ENCODE measurements at regions not wholly inside any gene's neighbourhood (a gene's known extent, or its start where the extent isn't known, plus 50 kb on each side); places are given as distances from the start of the nearest gene placed in this dataset.

- DNase-seq, result peak; percentile 89
Observed at GRCh38 chr5:34486160-34486848, 169.8 kb upstream of the RAI14 start.

GRCh38 chr5:34486849-34487158, 169.3 kb upstream of the RAI14 start:
- no peak for DNase-seq

- no peak for DNase-seq
Observed at GRCh38 chr5:34487159-34487879, 168.8 kb upstream of the RAI14 start.

DNA sequence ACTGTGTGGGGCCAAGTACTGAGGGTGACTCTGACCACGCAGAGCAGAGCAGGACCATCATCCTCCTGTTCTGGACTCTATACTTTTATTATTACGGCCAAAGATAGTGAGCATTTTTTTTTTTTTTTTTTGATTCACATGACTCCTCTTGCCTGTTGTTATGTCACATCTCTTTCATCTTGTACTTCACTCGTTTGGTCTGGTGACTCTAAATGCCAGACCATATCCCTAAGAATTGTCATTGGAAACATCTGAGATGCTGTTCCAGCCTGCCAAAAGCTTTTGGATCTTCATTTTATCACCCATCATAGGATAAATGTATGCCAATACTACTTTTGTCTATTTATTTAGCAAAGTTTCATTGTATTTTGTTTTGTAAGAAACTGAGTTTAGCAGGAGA, 168.2 kb upstream of the RAI14 start:
- DNase-seq, result no peak

- no peak for DNase-seq
Observed at GRCh38 chr5:34488984-34489383, 167.1 kb upstream of the RAI14 start.

- DNase-seq, result no peak
Observed at GRCh38 chr5:34490506-34491250, 165.4 kb upstream of the RAI14 start.

GRCh38 chr5:34491251-34491620, 164.9 kb upstream of the RAI14 start:
- DNase-seq, result no peak

DNA sequence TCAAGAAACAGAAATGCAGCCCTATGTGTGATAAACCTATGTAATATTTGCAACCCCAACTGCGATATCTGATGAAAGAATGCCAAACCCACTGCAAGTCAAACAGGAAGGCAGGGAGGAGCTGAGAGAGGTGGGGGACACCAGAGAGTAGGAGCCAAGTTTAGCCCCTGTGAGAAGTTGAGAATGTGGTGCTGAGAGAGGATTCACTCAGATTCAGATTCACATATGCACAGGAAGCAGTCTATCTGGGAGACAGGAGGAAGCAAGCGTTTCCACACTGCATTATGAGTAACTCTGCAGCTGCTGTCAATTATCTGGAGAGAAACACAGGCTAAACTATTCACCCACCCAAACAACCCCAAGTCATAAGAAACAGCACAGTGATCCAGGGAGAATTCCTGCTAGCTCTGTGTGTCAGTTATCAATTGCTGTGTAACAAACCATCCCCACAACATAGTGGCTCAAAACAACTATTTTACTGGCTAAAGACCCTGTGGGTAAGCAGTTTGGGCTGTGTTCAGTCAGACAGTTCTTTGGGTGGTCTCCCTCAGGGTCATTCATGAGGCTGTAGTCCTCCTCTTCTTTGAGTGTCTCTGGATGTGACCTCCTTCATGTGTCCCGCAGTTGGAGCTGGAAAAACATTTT, 161.9 kb upstream of the RAI14 start:
- no peak for DNase-seq

DNA sequence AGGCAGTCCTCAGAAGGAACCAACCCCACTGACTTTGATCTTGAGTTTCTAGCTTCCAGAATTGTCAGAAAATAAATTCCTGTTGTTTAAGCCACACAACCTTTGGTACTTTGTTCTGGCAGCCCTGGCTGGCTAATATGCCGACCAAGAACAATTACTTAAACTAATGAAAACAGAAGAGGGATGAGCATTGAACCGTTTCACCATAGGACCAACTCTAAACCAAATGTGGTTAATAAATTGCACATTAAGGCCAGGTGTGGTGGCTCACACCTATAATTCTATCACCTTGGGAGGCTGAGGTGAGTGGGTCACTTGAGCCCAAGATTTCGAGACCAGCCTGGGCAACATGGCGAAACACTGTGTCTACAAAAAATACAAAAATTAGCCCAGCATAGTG, 160.9 kb upstream of the RAI14 start:
- no peak for DNase-seq

DNA sequence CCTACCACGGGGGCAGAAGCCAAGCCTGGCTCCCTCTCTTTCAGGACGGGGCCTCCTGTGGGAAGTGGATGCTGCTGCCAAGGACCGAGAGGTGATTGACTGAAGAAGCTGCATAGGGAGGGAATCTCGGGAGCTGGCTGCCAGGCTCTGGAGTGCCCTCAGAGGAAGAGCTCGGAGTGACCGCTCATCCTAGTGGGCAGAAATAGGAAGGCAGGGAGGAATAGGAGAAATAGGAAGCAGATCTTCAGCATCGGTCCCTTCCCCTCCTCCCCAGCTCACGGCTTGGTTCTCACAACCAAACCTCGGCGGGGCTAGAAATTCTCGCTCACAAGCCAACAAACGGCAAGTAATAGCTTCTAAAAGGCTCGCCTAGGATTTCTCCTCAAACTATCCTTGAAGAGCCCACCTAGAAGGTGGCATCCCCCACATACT, 159.9 kb upstream of the RAI14 start:
- DNase-seq, result no peak

- peak; percentile 91 for DNase-seq
Observed at GRCh38 chr5:34496701-34497469, 159.2 kb upstream of the RAI14 start.

GRCh38 chr5:34497470-34497808, 158.7 kb upstream of the RAI14 start:
- no peak for DNase-seq

DNA sequence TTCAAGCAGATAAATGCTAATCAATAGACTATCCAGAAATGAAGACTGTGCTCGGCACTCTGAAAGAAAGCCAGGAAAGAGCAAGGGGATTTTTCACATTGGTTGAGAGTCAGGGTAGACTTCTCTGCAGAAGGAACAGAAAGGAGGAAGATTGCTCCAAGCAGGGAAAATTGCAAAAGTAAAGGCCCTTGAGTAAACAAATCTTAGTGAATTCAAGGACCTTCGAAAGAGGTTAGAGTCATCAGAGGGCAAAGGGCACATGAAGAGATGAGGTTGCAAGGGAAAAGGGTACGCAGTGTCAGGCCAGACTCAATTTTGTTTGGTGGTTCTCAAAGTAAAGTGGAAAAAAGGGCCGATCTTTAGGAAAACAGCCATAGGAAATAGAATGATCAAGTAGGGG, 157.6 kb upstream of the RAI14 start:
- no peak for DNase-seq

- no peak for DNase-seq
Observed at GRCh38 chr5:34499001-34499734, 157.0 kb upstream of the RAI14 start.

- DNase-seq, result no peak
Observed at GRCh38 chr5:34500236-34500847, 155.8 kb upstream of the RAI14 start.

- DNase-seq, result no peak
Observed at GRCh38 chr5:34501016-34501415, 155.1 kb upstream of the RAI14 start.

GRCh38 chr5:34501840-34502239, 154.3 kb upstream of the RAI14 start:
- no peak for DNase-seq

DNA sequence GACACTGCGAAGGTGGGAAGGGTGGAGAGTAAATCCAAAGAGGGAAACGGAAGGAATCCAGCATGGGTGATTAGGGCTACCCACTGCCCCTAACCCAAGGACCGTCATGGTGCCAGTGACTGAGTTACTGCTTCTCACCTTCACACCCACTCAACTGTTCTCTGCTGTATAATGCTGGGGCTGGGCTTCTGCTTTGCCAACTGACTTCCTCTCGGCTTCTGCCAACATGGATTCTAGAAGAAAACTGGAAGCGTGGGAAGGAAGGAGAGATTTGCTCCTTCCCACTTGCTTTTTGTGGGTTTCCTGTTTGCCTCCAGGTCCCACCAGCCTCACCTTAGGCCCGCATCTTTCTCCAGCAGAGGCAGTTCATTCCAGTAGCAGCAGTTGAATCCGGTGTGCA, 153.5 kb upstream of the RAI14 start:
- no peak for DNase-seq

GRCh38 chr5:34503379-34504253, 152.5 kb upstream of the RAI14 start:
- no peak for DNase-seq

DNA sequence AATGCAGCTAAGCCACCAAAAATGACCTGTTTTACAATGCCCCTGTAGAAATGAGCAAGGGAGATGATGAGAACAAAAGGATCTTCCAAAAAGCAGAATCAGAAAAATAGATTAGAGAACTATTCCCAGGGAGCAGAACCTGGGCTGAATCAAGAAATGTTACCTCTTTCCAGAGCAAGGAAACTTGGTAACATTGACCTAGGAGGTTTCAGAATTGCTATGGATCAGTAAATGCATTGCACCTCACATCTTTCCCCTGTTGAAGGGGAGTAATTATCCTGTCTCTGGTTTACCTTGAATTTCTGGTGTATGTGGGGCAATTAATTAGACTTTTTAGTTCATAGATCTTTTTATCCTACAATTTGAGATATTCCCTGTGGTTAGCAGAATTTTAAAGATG, 151.2 kb upstream of the RAI14 start:
- no peak for DNase-seq
